Kidney (tissue), 13 donors: ENCODE measurements at regions not wholly inside any gene's neighbourhood (a gene's known extent, or its start where the extent isn't known, plus 50 kb on each side); places are given as distances from the start of the nearest gene placed in this dataset.

Source experiments
- DNase-seq, 5 donors: peaks; one replicate each; pipeline ENCODE4 v3.0.0-alpha.2; 2013 to 2020
- FAIRE-seq: peaks from 2 replicates; lab custom pipeline; 2012; peaks lifted over from hg19 to GRCh38; lab: Jason Lieb, UNC
- H3K27ac ChIP-seq, 2 donors: one replicate each; pipeline ENCODE4 v1.7.0; 2013; ENCODE audit warnings: low read depth in 2 of 2, low read length in 2 of 2, inconsistent platforms in 1 of 2
- H3K27me3 ChIP-seq: one replicate; pipeline ENCODE4 v1.7.1; 2013; ENCODE audit warnings: low read length, inconsistent platforms; ENCODE audit not compliant: control insufficient read depth, insufficient read depth
- H3K36me3 ChIP-seq, 3 donors: one replicate each; pipeline versions ENCODE4 v1.7.0 to v1.7.1; 2013; ENCODE audit warnings: low read length in 3 of 3, control low read depth in 1 of 3, inconsistent platforms in 1 of 3; ENCODE audit not compliant: insufficient read depth in 3 of 3, control insufficient read depth in 2 of 3
- H3K4me1 ChIP-seq, 3 donors: one replicate each; pipeline versions ENCODE4 v1.7.0 to v1.7.1; 2013; ENCODE audit warnings: low read length in 3 of 3, inconsistent platforms in 1 of 3, low read depth in 1 of 3; ENCODE audit not compliant: control insufficient read depth in 2 of 3, insufficient read depth in 2 of 3
- H3K4me3 ChIP-seq, 3 donors: one replicate each; pipeline versions ENCODE4 v1.7.0 to v1.8.1; 2013; ENCODE audit warnings: low read length in 3 of 3, control low read depth in 1 of 3, inconsistent platforms in 1 of 3
- H3K9ac ChIP-seq, 3 donors: one replicate each; pipeline versions ENCODE4 v1.7.0 to v1.7.1; 2013; ENCODE audit warnings: low read length in 3 of 3, control low read depth in 1 of 3, inconsistent platforms in 1 of 3
- H3K9me3 ChIP-seq, 3 donors: one replicate each; pipeline versions ENCODE4 v1.7.0 to v1.7.1; 2013; ENCODE audit warnings: low read length in 3 of 3, control low read depth in 1 of 3, inconsistent platforms in 1 of 3; ENCODE audit not compliant: control insufficient read depth in 2 of 3, insufficient read depth in 1 of 3
- CTCF ChIP-seq: IDR thresholded peaks from 3 replicates; pipeline ENCODE4 v1.5.1; 2012; ENCODE audit warnings: mild to moderate bottlenecking, moderate library complexity, borderline replicate concordance; ENCODE audit not compliant: insufficient read depth; ENCODE audit errors: extremely low read depth
- intact Hi-C: fragments of 100-400 bp; cut with DNase I; formaldehyde crosslinking; loops from one replicate; pipeline ENCODE4 v1.11.1; 2022
- donor health status: control.
- donor health status: control.
- donor health status: control.
- donor health status: control.
- donor health status: control.
- donor health status: DM: yes; HTN: yes; CAD: no.
- donor health status: Normal renal cell carcinoma (clear cell type).

- H3K27ac ChIP-seq: no peak overlapping the region
Measured at GRCh38 chr9:18002718-18003438, 424.0 kb downstream of the SH3GL2 start.

GRCh38 chr9:18006591-18006990 lies 427.7 kb downstream of the SH3GL2 start:
- intact Hi-C loops: no loop called here
- Histone ChIP-seq H3K36me3 (no peaks in the 10 kb centered on the region), H3K27ac (no peak overlapping the region), H3K4me1 (no peaks in the 10 kb centered on the region), H3K9ac (no peak overlapping the region), H3K27me3 (no peaks in the 10 kb centered on the region), H3K9me3 (no peaks in the 10 kb centered on the region), H3K4me3 (no peak overlapping the region)
- no peak for TF ChIP-seq CTCF
- DNase-seq: no peak
- FAIRE-seq: no peak

More at GRCh38 chr9:18002718-18003438, 424.0 kb downstream of the SH3GL2 start:
- Histone ChIP-seq H3K27me3 (no peaks in the 10 kb centered on the region), H3K9ac (no peak overlapping the region), H3K4me3 (no peak overlapping the region), H3K9me3 (no peaks in the 10 kb centered on the region), H3K4me1 (no peaks in the 10 kb centered on the region), H3K36me3 (no peaks in the 10 kb centered on the region)
- FAIRE-seq (no peak), DNase-seq (no peak)
- TF ChIP-seq CTCF: no peak
- intact Hi-C loops: no loop called here

- intact Hi-C loops: no loop called here
- TF ChIP-seq CTCF: no peak
- no peaks in the 10 kb centered on the region for H3K4me1 ChIP-seq
- H3K9ac ChIP-seq: no peak overlapping the region
- no peaks in the 10 kb centered on the region for H3K36me3 ChIP-seq
- no peak overlapping the region for H3K4me3 ChIP-seq
- H3K27me3 ChIP-seq: no peaks in the 10 kb centered on the region
- FAIRE-seq (no peak), DNase-seq (no peak)
- H3K9me3 ChIP-seq: no peaks in the 10 kb centered on the region
- no peak overlapping the region for H3K27ac ChIP-seq
Measured at GRCh38 chr9:18007621-18008020, 428.8 kb downstream of the SH3GL2 start.
